ENCODE measurements at regions not wholly inside any gene's neighbourhood (a gene's known extent, or its start where the extent isn't known, plus 50 kb on each side); places are given as distances from the start of the nearest gene placed in this dataset.

DNA sequence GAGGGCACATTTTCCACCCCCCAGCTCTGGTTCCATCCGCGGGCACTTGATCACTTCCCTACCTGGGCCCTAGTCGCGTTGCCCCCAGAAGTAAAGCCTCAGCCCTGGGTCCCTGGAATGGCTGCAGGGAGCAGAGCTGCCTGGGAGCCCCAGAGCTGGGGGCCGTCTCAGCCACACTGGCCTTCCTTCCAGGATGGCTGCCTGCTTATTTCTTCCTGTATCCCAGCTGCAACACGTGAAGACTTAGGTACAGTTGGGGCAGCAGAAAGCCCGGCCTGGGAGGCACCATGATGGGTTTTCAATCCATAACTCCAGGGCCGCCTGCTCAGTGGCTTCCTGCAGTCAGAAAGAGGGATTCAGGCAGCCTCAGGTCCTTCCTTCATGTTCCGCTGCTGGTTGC is 232.3 kb downstream of the IRX2 start:
- no peak for TF ChIP-seq CTBP2 (IDR thresholded peaks at IDR 0.05; ENCODE audit: borderline replicate concordance, insufficient read depth, insufficient read length, low read length)
- no peak for TF ChIP-seq TCF12 (IDR thresholded peaks at IDR 0.05; ENCODE audit: low read depth, low read length)
- TF ChIP-seq SP2 (IDR thresholded peaks at IDR 0.05; ENCODE audit: low read length), result no peak
- TF ChIP-seq, protein P1, sequence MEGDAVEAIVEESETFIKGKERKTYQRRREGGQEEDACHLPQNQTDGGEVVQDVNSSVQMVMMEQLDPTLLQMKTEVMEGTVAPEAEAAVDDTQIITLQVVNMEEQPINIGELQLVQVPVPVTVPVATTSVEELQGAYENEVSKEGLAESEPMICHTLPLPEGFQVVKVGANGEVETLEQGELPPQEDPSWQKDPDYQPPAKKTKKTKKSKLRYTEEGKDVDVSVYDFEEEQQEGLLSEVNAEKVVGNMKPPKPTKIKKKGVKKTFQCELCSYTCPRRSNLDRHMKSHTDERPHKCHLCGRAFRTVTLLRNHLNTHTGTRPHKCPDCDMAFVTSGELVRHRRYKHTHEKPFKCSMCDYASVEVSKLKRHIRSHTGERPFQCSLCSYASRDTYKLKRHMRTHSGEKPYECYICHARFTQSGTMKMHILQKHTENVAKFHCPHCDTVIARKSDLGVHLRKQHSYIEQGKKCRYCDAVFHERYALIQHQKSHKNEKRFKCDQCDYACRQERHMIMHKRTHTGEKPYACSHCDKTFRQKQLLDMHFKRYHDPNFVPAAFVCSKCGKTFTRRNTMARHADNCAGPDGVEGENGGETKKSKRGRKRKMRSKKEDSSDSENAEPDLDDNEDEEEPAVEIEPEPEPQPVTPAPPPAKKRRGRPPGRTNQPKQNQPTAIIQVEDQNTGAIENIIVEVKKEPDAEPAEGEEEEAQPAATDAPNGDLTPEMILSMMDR (IDR thresholded peaks at IDR 0.05; ENCODE audit: control extremely low read depth in 1 of 3, insufficient read depth in 1 of 3, low read depth in 1 of 3, low read length in 3 of 3), result no peak
- TF ChIP-seq CREB1 (IDR thresholded peaks at IDR 0.05), result no peak
- no peak for TF ChIP-seq TAF1 (IDR thresholded peaks at IDR 0.05; ENCODE audit: low read depth, low read length)
- TF ChIP-seq SIN3A (conservative IDR thresholded peaks at IDR 0.05 in 1 of 2, IDR thresholded peaks at IDR 0.05 in 1 of 2; ENCODE audit: low read depth in 1 of 2, low read length in 2 of 2), result no peak
- no peak for TF ChIP-seq RAD21 (IDR thresholded peaks at IDR 0.05 in 1 of 2, conservative IDR thresholded peaks at IDR 0.05 in 1 of 2; ENCODE audit: low read depth in 2 of 2, low read length in 2 of 2)
- no peak for TF ChIP-seq EZH2 (IDR thresholded peaks at IDR 0.05; ENCODE audit: low read depth, low read length, severe bottlenecking)
- TF ChIP-seq CHD2 (IDR thresholded peaks at IDR 0.05; ENCODE audit: low read length), result no peak

Measured in H1 (cell line).